Loucy (cell line): ENCODE measurements at regions not wholly inside any gene's neighbourhood (a gene's known extent, or its start where the extent isn't known, plus 50 kb on each side); places are given as distances from the start of the nearest gene placed in this dataset.

Experiments
- H2AFZ ChIP-seq: fragments of 200-600 bp; sonication (generic); 2 replicates; pipeline ENCODE4 v1.6.0; 2016; ENCODE audit warnings: antibody characterized with exemption, mild to moderate bottlenecking, low read length, moderate library complexity
- H3F3A ChIP-seq: fragments of 200-600 bp; 2 replicates; pipeline ENCODE4 v1.6.0; 2016; ENCODE audit warnings: antibody characterized with exemption, low read depth, mild to moderate bottlenecking
- H3K27me3 ChIP-seq: fragments of 200-600 bp; sonication (generic); 2 replicates; pipeline ENCODE4 v1.6.1; 2014; ENCODE audit warnings: low read length, mild to moderate bottlenecking; ENCODE audit not compliant: insufficient read depth, poor library complexity, severe bottlenecking
- H3K36me3 ChIP-seq: fragments of 200-600 bp; sonication (generic); 2 replicates; pipeline ENCODE4 v1.6.1; 2016; ENCODE audit warnings: low read length; ENCODE audit not compliant: insufficient read depth
- H3K4me1 ChIP-seq: fragments of 200-600 bp; sonication (generic); 2 replicates; pipeline ENCODE4 v1.5.1; 2014; ENCODE audit warnings: low read length, mild to moderate bottlenecking; ENCODE audit not compliant: insufficient read depth, poor library complexity, severe bottlenecking
- H3K4me2 ChIP-seq: fragments of 200-600 bp; sonication (generic); 2 replicates; pipeline ENCODE4 v1.6.0; 2014; ENCODE audit warnings: antibody characterized with exemption, low read length, low read depth, mild to moderate bottlenecking; ENCODE audit not compliant: poor library complexity, severe bottlenecking
- H3K4me3 ChIP-seq: fragments of 200-600 bp; sonication (generic); 2 replicates; pipeline ENCODE4 v1.5.1; 2014; ENCODE audit warnings: low read length, mild to moderate bottlenecking, mixed read lengths; ENCODE audit not compliant: poor library complexity, severe bottlenecking
- H3K79me2 ChIP-seq: fragments of 200-600 bp; sonication (generic); 2 replicates; pipeline ENCODE4 v1.6.1; 2014; ENCODE audit warnings: low read length; ENCODE audit not compliant: insufficient read depth
- H3K9ac ChIP-seq: fragments of 200-600 bp; sonication (generic); 2 replicates; pipeline ENCODE4 v1.6.0; 2014; ENCODE audit warnings: mild to moderate bottlenecking, low read depth, low read length, moderate library complexity; ENCODE audit not compliant: poor library complexity, severe bottlenecking
- H3K9me2 ChIP-seq: fragments of 200-600 bp; sonication (generic); replicated peaks from 2 replicates; pipeline ENCODE4 v1.6.1; 2016; ENCODE audit warnings: low read depth, low read length, mixed read lengths
- H3K9me3 ChIP-seq: fragments of 200-600 bp; sonication (generic); 2 replicates; pipeline ENCODE4 v1.6.1; 2014; ENCODE audit warnings: mild to moderate bottlenecking, antibody characterized with exemption, low read length, low read depth; ENCODE audit not compliant: insufficient read depth
- H4K20me1 ChIP-seq: fragments of 200-600 bp; sonication (generic); 2 replicates; pipeline ENCODE4 v1.6.0; 2014; ENCODE audit warnings: antibody characterized with exemption, low read length, mild to moderate bottlenecking; ENCODE audit not compliant: insufficient read depth, poor library complexity, severe bottlenecking
- CTCF ChIP-seq: fragments of 200-600 bp; sonication (generic); conservative IDR thresholded peaks from 2 replicates; pipeline ENCODE4 v1.5.1; 2014; ENCODE audit warnings: mild to moderate bottlenecking, antibody characterized with exemption, low read length
- EZH2phosphoT487 ChIP-seq: fragments of 200-600 bp; IDR thresholded peaks from 2 replicates; pipeline ENCODE4 v1.6.1; 2018; ENCODE audit warnings: antibody characterized with exemption, mild to moderate bottlenecking, moderate library complexity, borderline replicate concordance

GRCh38 chr2:37500031-37500430 lies 155.6 kb downstream of the QPCT start:
- Histone ChIP-seq H3K9me3 (no peaks in the 10 kb centered on the region), H4K20me1 (no peaks in the 10 kb centered on the region), H3K79me2 (no peaks in the 10 kb centered on the region), H3K4me2 (no peak overlapping the region), H2AFZ (no peak overlapping the region), H3K4me1 (no peaks in the 10 kb centered on the region), H3K27me3 (no peaks in the 10 kb centered on the region), H3K36me3 (no peaks in the 10 kb centered on the region), H3K4me3 (no peak overlapping the region), H3F3A (no peaks in the 10 kb centered on the region), H3K9me2 (no peaks in the 10 kb centered on the region), H3K9ac (no peak overlapping the region)
- TF ChIP-seq CTCF = no peak
- TF ChIP-seq EZH2phosphoT487 = no peak

GRCh38 chr2:37501113-37501512 lies 156.7 kb downstream of the QPCT start:
- TF ChIP-seq CTCF (no peak), EZH2phosphoT487 (no peak)
- no peaks in the 10 kb centered on the region for H3K79me2 ChIP-seq
- no peak overlapping the region for H3K4me3 ChIP-seq
- H3F3A ChIP-seq = no peaks in the 10 kb centered on the region
- no peaks in the 10 kb centered on the region for H3K4me1 ChIP-seq
- no peaks in the 10 kb centered on the region for H3K9me3 ChIP-seq
- H3K4me2 ChIP-seq = no peak overlapping the region
- no peak overlapping the region for H3K9ac ChIP-seq
- no peak overlapping the region for H2AFZ ChIP-seq
- H4K20me1 ChIP-seq = no peaks in the 10 kb centered on the region
- H3K27me3 ChIP-seq = no peaks in the 10 kb centered on the region
- H3K9me2 ChIP-seq = no peaks in the 10 kb centered on the region
- no peaks in the 10 kb centered on the region for H3K36me3 ChIP-seq

GRCh38 chr2:37506407-37507050 lies 162.1 kb downstream of the QPCT start:
- Histone ChIP-seq H4K20me1 (no peaks in the 10 kb centered on the region), H3F3A (no peaks in the 10 kb centered on the region), H3K4me3 (no peak overlapping the region), H3K9me2 (no peaks in the 10 kb centered on the region; the same call in 1 of the 2 replicates), H3K27me3 (no peaks in the 10 kb centered on the region), H3K4me2 (no peak overlapping the region), H3K79me2 (no peaks in the 10 kb centered on the region), H3K9ac (no peak overlapping the region), H3K4me1 (no peaks in the 10 kb centered on the region), H2AFZ (no peak overlapping the region), H3K36me3 (no peaks in the 10 kb centered on the region), H3K9me3 (no peaks in the 10 kb centered on the region)
- TF ChIP-seq CTCF = no peak
- TF ChIP-seq EZH2phosphoT487 = no peak
